ENCODE measurements at regions not wholly inside any gene's neighbourhood (a gene's known extent, or its start where the extent isn't known, plus 50 kb on each side); places are given as distances from the start of the nearest gene placed in this dataset.

GRCh38 chr7:17485904-17486303 is 187.5 kb downstream of the AHR start:
- FAIRE-seq, result no peak

GRCh38 chr7:17486835-17487234 is 188.4 kb downstream of the AHR start:
- no peak for FAIRE-seq

- FAIRE-seq, result no peak
These were observed 188.9 kb downstream of the AHR start for GRCh38 chr7:17487343-17487742.

- no peak for FAIRE-seq
These were observed 190.4 kb downstream of the AHR start for GRCh38 chr7:17488829-17489228.

GRCh38 chr7:17489961-17490360 is 191.5 kb downstream of the AHR start:
- no peak for FAIRE-seq

GRCh38 chr7:17490825-17491224 is 192.4 kb downstream of the AHR start:
- FAIRE-seq, result no peak

GRCh38 chr7:17492437-17492836 is 194.0 kb downstream of the AHR start:
- no peak for FAIRE-seq

GRCh38 chr7:17493446-17493845 is 195.0 kb downstream of the AHR start:
- no peak for FAIRE-seq

GRCh38 chr7:17495655-17496394 is 197.4 kb downstream of the AHR start:
- FAIRE-seq, result no peak

GRCh38 chr7:17497136-17497535 is 198.7 kb downstream of the AHR start:
- FAIRE-seq, result no peak

GRCh38 chr7:17497549-17498167 is 199.2 kb downstream of the AHR start:
- no peak for FAIRE-seq

GRCh38 chr7:17498230-17498629 is 199.8 kb downstream of the AHR start:
- FAIRE-seq, result no peak

- FAIRE-seq, result no peak
These were observed 202.3 kb downstream of the AHR start for GRCh38 chr7:17500736-17501135.

- no peak for FAIRE-seq
These were observed 203.2 kb downstream of the AHR start for GRCh38 chr7:17501441-17502212.

- FAIRE-seq, result no peak
These were observed 204.0 kb downstream of the AHR start for GRCh38 chr7:17502213-17503060.

GRCh38 chr7:17506095-17506494 is 207.6 kb downstream of the AHR start:
- FAIRE-seq, result no peak

- no peak for FAIRE-seq
These were observed 208.1 kb downstream of the AHR start for GRCh38 chr7:17506596-17506995.

- FAIRE-seq, result no peak
These were observed 209.3 kb downstream of the AHR start for GRCh38 chr7:17507717-17508116.

- no peak for FAIRE-seq
These were observed 213.8 kb downstream of the AHR start for GRCh38 chr7:17512181-17512675.

GRCh38 chr7:17516771-17517170 is 218.3 kb downstream of the AHR start:
- FAIRE-seq, result no peak

- no peak for FAIRE-seq
These were observed 222.5 kb downstream of the AHR start for GRCh38 chr7:17520941-17521340.

- no peak for FAIRE-seq
These were observed 223.0 kb downstream of the AHR start for GRCh38 chr7:17521437-17521836.

Measured in colon (tissue), 2 donors.